ENCODE measurements at regions not wholly inside any gene's neighbourhood (a gene's known extent, or its start where the extent isn't known, plus 50 kb on each side); places are given as distances from the start of the nearest gene placed in this dataset.
A peak's percentile ranks its signal among the peaks of the same experiment; 100 is the strongest.

DNA sequence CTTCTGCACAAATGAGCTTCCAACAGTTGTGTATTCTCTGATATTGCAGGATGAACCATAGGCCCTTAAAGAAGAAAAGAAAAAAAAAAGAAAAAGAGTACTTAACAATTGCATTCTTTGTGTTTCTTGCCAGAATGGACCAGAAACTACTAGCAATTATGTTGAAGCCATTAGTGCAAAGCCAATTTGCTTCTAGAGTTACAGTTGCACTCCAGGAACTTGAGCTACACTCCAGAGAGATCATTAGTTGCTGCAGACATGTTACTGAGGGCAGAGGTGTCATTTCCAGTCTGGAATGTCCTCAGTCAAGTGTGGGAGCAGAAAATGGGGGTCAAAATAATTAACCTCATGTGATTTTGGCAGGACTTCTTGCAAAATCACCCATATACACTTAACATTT lies 85.6 kb upstream of the CCL2 start:
- ChIA-PET CTCF (no interaction called here), POLR2A (ENCODE audit: low non-redundant PET) (no interaction called here)
- TF ChIP-seq, protein P1, sequence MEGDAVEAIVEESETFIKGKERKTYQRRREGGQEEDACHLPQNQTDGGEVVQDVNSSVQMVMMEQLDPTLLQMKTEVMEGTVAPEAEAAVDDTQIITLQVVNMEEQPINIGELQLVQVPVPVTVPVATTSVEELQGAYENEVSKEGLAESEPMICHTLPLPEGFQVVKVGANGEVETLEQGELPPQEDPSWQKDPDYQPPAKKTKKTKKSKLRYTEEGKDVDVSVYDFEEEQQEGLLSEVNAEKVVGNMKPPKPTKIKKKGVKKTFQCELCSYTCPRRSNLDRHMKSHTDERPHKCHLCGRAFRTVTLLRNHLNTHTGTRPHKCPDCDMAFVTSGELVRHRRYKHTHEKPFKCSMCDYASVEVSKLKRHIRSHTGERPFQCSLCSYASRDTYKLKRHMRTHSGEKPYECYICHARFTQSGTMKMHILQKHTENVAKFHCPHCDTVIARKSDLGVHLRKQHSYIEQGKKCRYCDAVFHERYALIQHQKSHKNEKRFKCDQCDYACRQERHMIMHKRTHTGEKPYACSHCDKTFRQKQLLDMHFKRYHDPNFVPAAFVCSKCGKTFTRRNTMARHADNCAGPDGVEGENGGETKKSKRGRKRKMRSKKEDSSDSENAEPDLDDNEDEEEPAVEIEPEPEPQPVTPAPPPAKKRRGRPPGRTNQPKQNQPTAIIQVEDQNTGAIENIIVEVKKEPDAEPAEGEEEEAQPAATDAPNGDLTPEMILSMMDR (conservative IDR thresholded peaks at IDR 0.05; ENCODE audit: low read depth), result no peak
- H3K27ac ChIP-seq, result no peak overlapping the region
- no peak for DNase-seq (ENCODE audit: low spot score)

DNA sequence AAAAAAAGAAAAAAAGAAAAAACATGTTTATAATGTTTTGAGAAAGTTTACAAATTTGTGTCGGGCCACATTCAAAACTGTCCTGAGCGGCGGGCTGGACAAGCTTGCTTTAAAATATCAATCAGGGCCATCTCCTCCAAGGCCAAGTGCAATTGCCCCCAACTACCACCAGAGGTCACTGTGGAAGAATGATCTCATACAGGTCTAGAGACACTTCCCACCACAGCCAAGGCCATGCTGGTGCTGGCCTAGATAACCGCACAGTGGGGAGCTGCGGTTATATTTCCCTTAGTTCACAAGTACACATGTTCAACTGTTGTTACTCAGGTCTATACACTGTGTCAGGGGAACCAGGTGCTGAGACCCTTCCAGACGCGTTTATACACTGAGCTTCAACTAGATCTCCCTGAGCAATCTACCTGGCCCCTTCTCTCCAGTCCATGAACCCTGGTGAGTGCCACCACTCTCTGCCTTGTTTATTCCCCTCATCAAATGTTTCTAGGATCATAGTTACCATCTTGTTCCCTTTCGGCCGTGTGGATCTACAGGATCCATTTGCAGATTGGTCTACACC lies 83.8 kb upstream of the CCL2 start:
- TF ChIP-seq, protein P1 (conservative IDR thresholded peaks at IDR 0.05; ENCODE audit: low read depth), result peak; percentile 86
- ChIA-PET CTCF (interaction anchor here (0.5 to 2.7 kb wide), 13 partner anchors 11 to 1810 kb away, joined by 3 to 20 read pairs (median 3); partner anchors contain the start of gene CCL16), POLR2A (ENCODE audit: low non-redundant PET) (no interaction called here)
- peak; percentile 56 for DNase-seq (ENCODE audit: low spot score)
- H3K27ac ChIP-seq, result no peak overlapping the region

DNA sequence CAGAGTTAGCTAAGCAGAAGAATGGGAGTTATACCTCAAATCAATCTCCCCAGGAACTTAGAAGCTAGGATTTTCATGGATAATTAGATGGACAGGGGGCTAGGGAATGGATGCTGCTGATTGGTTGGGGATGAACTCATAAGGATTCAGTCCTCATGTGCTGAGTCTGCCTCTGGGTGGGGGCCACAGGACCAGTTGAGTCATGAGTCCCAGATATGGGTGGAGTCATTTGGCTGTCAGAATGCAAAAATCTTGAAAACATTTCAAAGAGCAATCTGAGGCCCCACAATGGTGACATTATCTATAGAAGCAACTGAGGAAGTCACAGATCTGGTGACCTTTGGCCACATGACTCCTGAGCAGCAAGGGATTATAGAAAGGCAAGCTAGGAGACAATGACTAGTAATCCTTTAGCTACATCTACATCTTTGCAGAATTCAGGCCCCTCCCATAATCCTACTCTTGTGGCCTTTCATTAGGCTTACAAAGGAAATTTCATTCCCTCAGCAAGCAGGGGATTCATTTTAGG lies 82.6 kb upstream of the CCL2 start:
- ChIA-PET CTCF (interaction anchor here (2.7 kb wide), 1 partner anchor 189 kb away, joined by 20 read pairs; no protein-coding TSS in a partner anchor), POLR2A (ENCODE audit: low non-redundant PET) (no interaction called here)
- TF ChIP-seq, protein P1 (conservative IDR thresholded peaks at IDR 0.05; ENCODE audit: low read depth), result no peak
- H3K27ac ChIP-seq, result no peak overlapping the region
- DNase-seq (ENCODE audit: low spot score), result no peak

DNA sequence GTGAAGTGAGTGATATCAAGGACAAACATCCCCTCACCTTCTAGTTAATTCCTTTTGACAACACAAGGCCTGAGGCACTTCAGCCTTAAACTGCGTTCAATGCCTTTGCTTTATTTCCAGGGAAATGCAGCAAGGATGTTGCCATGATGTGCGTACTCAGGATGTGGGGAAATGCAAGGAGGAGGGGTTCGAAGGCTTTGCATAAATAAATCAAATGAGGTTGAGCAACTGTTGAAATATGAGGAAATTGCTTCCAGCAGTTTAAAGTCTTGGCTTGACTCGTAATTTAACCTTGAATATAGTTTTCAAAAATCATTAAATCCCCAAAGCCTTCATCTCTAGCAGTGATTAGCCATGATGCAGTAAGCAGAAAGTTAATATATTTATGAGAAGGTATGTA lies 81.8 kb upstream of the CCL2 start:
- POLR2A ChIA-PET (ENCODE audit: low non-redundant PET), result no interaction called here
- no peak for DNase-seq (ENCODE audit: low spot score)
- CTCF ChIA-PET, result no interaction called here
- TF ChIP-seq, protein P1 (conservative IDR thresholded peaks at IDR 0.05; ENCODE audit: low read depth), result no peak
- no peak overlapping the region for H3K27ac ChIP-seq

DNA sequence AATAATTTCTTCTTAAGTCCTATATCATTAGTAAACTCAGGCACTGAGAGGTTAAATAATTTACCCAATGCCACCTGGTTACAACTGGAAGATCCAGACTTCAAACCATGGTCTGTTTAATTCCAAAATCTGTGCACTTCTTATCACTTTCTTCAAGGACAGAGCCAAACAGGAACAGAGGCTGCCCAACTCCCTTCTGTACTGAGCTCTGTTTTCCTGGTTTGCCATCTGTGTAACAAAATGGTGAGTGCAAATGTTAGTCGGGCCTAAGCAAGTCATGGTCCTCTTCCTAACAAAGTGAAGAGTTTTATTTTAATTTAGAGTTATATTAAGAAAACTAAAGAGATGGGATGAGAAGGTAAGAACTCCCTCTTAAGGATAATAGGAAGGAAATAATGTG lies 80.6 kb upstream of the CCL2 start:
- ChIA-PET POLR2A (ENCODE audit: low non-redundant PET) (no interaction called here), CTCF (interaction anchor here (1.3 kb wide), 1 partner anchor 187 kb away, joined by 4 read pairs; no protein-coding TSS in a partner anchor)
- H3K27ac ChIP-seq, result no peak overlapping the region
- TF ChIP-seq, protein P1 (conservative IDR thresholded peaks at IDR 0.05; ENCODE audit: low read depth), result no peak
- no peak for DNase-seq (ENCODE audit: low spot score)

DNA sequence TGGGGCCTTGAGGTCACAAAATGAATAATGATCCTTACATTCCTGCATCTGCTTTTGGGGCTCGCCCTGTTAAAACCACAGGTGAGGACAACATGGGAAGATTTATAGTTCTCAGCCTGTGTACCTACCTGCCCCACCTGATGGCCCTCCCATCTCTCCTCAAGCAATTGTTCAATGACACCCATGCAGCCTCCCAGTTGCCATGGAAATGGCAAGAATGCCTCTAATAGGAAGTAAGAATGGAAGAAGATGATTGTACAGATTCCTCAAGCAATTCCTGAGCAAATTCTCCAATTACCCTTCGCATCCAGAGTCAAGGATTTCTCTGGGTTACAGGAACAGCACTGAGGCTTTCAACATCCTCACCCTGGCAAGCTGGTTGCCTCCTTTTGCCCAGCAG lies 78.6 kb upstream of the CCL2 start:
- no peak for DNase-seq (ENCODE audit: low spot score)
- no peak overlapping the region for H3K27ac ChIP-seq
- ChIA-PET POLR2A (ENCODE audit: low non-redundant PET) (no interaction called here), CTCF (interaction anchor here (1.5 kb wide), 1 partner anchor 185 kb away, joined by 5 read pairs; no protein-coding TSS in a partner anchor)
- TF ChIP-seq, protein P1 (conservative IDR thresholded peaks at IDR 0.05; ENCODE audit: low read depth), result no peak
